OCI-LY7 (cell line): ENCODE measurements at regions not wholly inside any gene's neighbourhood (a gene's known extent, or its start where the extent isn't known, plus 50 kb on each side); places are given as distances from the start of the nearest gene placed in this dataset.

Experiments used
- BruUV-seq: library from RNA; stranded (reverse); fragments of 400-500 nt; replicated peaks from 2 replicates; lab custom pipeline; 2021; lab: Mats Ljungman, UMichigan
- CTCF ChIA-PET: fragments of 300-600 bp; sonication (Branson Sonifier 250); formaldehyde crosslinking; loops from one replicate; lab custom pipeline; 2022; ENCODE audit warnings: antibody characterized with exemption; ENCODE audit not compliant: unreplicated experiment; lab: Charles Lee
- POLR2A ChIA-PET: fragments of 300-600 bp; sonication (Branson Sonifier 250); formaldehyde crosslinking; loops from one replicate; lab custom pipeline; 2022; ENCODE audit warnings: antibody characterized with exemption; lab: Charles Lee
- DNase-seq: peaks from one replicate; pipeline ENCODE4 v3.0.0-alpha.2; 2015; ENCODE audit warnings: low spot score
- H2AFZ ChIP-seq: fragments of 200-600 bp; sonication (generic), shearing (Covaris generic); 2 replicates; pipeline ENCODE4 v1.6.1; 2014; ENCODE audit warnings: mild to moderate bottlenecking, antibody characterized with exemption, low read length, moderate library complexity
- H3K27ac ChIP-seq: fragments of 200-600 bp; sonication (generic); 2 replicates; pipeline ENCODE4 v1.5.1; 2014; ENCODE audit warnings: mixed run types, low read depth, mild to moderate bottlenecking, moderate library complexity, low read length, inconsistent platforms; ENCODE audit not compliant: poor library complexity, severe bottlenecking
- H3K36me3 ChIP-seq: fragments of 200-600 bp; sonication (generic); 2 replicates; pipeline ENCODE4 v1.6.1; 2014; ENCODE audit warnings: mild to moderate bottlenecking, antibody characterized with exemption, low read length, moderate library complexity, mixed read lengths; ENCODE audit not compliant: insufficient read depth
- H3K4me1 ChIP-seq: fragments of 200-600 bp; sonication (generic); 2 replicates; pipeline ENCODE4 v1.5.1; 2014; ENCODE audit warnings: mild to moderate bottlenecking, low read length; ENCODE audit not compliant: insufficient read depth, poor library complexity, severe bottlenecking
- H3K4me2 ChIP-seq: fragments of 200-600 bp; sonication (generic); 2 replicates; pipeline ENCODE4 v1.6.1; 2014; ENCODE audit warnings: mild to moderate bottlenecking, low read length
- H3K4me3 ChIP-seq: fragments of 200-600 bp; sonication (generic); 2 replicates; pipeline ENCODE4 v1.5.1; 2014; ENCODE audit warnings: mild to moderate bottlenecking, low read depth, low read length; ENCODE audit not compliant: poor library complexity, severe bottlenecking
- H3K79me2 ChIP-seq: fragments of 200-600 bp; sonication (generic); 2 replicates; pipeline ENCODE4 v1.6.1; 2016; ENCODE audit warnings: low read depth, mild to moderate bottlenecking, low read length, moderate library complexity, mixed read lengths; ENCODE audit not compliant: insufficient read depth
- H3K9me2 ChIP-seq: fragments of 200-600 bp; sonication (generic); 2 replicates; pipeline ENCODE4 v1.6.1; 2016; ENCODE audit warnings: mild to moderate bottlenecking, low read length, mixed read lengths; ENCODE audit not compliant: insufficient read depth
- H3K9me3 ChIP-seq: fragments of 200-600 bp; sonication (generic); 2 replicates; pipeline ENCODE4 v1.6.1; 2014; ENCODE audit warnings: mild to moderate bottlenecking, mixed run types, low read length, mixed read lengths
- H4K20me1 ChIP-seq: fragments of 200-600 bp; sonication (generic); 2 replicates; pipeline ENCODE4 v1.6.1; 2014; ENCODE audit warnings: mild to moderate bottlenecking, antibody characterized with exemption, low read length, moderate library complexity, mixed read lengths; ENCODE audit not compliant: insufficient read depth
- EZH2phosphoT487 ChIP-seq: fragments of 200-600 bp; sonication (generic); IDR thresholded peaks from 2 replicates; pipeline ENCODE4 v1.6.1; 2018; ENCODE audit warnings: low read depth, borderline replicate concordance, mild to moderate bottlenecking, mixed run types, antibody characterized with exemption, low read length, moderate library complexity, mixed read lengths
- intact Hi-C: fragments of 100-400 bp; cut with micrococcal nuclease; formaldehyde crosslinking; loops from one replicate; pipeline ENCODE4 v1.10.0; 2022; ENCODE audit not compliant: unreplicated experiment
- TF ChIP-seq, protein P1 (sequence below): fragments of 200-600 bp; sonication (generic); conservative IDR thresholded peaks from 2 replicates; pipeline ENCODE4 v1.5.1; 2014; ENCODE audit warnings: mild to moderate bottlenecking, antibody characterized with exemption, low read length, moderate library complexity, mixed read lengths

DNA sequence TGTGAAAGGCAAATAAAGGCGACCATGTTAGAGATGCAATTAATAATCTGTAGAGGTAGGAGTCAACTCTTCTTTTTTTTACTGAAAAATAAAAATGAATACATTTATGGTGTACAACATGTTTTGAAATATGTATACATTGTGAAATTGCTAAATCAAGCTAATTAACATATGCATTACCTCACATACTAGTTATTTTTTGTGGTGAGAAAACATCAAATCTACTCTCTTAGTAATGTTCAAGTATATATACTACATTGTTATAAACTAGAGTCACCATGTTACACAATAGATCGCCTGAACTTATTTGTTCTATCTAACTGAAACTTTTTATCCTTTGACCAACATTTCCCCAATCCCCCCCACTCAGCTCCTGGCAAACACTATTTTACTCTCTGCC is 143.2 kb downstream of the POU4F1 start:
- no peaks in the 10 kb centered on the region for H3K4me1 ChIP-seq
- no peak overlapping the region for H3K4me3 ChIP-seq
- BruUV-seq = no TSS peak
- DNase-seq = no peak
- POLR2A ChIA-PET = interaction anchor here (0.6 kb wide), 1 partner anchor 45 kb away, joined by 3 read pairs; no protein-coding TSS in a partner anchor
- H3K9me3 ChIP-seq = no peaks in the 10 kb centered on the region
- intact Hi-C loops = no loop called here
- no peak overlapping the region for H3K4me2 ChIP-seq
- H3K36me3 ChIP-seq = no peaks in the 10 kb centered on the region
- TF ChIP-seq EZH2phosphoT487 = no peak
- H2AFZ ChIP-seq = no peak overlapping the region
- H4K20me1 ChIP-seq = no peaks in the 10 kb centered on the region
- no peaks in the 10 kb centered on the region for H3K9me2 ChIP-seq
- no peaks in the 10 kb centered on the region for H3K79me2 ChIP-seq
- CTCF ChIA-PET = no interaction called here
- no peak overlapping the region for H3K27ac ChIP-seq

DNA sequence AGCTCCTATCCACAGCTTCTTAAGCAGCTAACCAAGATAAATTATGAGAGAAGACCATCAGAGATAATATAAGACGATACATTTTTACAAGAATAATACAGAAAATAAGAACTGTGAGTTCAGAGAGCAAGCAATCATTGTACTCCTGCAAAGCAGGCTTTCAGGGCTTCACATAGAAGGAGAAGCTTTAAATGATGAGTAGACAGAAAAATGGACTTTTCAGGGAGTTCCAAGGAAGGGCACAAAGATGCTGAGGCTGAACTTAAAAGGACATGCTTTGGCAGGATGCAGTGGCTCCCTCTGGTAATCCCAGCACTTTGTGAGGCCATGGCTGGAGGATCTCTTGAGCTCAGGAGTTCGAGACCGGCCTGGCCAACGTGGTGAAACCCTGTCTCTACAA is 159.5 kb downstream of the POU4F1 start:
- TF ChIP-seq EZH2phosphoT487 = no peak
- TF ChIP-seq, protein P1, sequence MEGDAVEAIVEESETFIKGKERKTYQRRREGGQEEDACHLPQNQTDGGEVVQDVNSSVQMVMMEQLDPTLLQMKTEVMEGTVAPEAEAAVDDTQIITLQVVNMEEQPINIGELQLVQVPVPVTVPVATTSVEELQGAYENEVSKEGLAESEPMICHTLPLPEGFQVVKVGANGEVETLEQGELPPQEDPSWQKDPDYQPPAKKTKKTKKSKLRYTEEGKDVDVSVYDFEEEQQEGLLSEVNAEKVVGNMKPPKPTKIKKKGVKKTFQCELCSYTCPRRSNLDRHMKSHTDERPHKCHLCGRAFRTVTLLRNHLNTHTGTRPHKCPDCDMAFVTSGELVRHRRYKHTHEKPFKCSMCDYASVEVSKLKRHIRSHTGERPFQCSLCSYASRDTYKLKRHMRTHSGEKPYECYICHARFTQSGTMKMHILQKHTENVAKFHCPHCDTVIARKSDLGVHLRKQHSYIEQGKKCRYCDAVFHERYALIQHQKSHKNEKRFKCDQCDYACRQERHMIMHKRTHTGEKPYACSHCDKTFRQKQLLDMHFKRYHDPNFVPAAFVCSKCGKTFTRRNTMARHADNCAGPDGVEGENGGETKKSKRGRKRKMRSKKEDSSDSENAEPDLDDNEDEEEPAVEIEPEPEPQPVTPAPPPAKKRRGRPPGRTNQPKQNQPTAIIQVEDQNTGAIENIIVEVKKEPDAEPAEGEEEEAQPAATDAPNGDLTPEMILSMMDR = no peak
- ChIA-PET POLR2A (interaction anchor here (0.7 kb wide), 1 partner anchor 600 kb away, joined by 4 read pairs; no protein-coding TSS in a partner anchor), CTCF (no interaction called here)

DNA sequence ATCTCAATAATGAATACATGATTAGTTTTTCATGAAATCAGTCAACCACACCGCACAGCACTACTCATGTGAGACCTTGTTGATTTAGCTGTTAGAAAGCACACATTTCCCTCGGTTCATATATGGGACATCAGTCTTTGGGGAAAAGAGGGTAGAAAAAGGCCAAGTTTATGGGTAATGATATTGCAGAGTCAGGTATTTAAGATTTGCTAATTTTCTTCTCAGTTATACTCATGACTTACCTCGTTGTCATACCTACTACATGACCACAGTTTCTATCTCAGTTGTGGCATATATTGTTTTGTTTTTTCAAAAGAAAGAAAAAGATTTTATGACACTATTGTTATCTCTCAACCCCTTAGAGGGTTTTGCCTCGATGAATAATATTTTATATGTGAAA is 165.6 kb downstream of the POU4F1 start:
- BruUV-seq = no TSS peak
- Histone ChIP-seq H2AFZ (no peak overlapping the region), H3K4me2 (no peak overlapping the region), H3K4me1 (no peaks in the 10 kb centered on the region), H3K27ac (no peak overlapping the region), H3K36me3 (no peaks in the 10 kb centered on the region), H3K4me3 (no peak overlapping the region), H3K9me2 (no peaks in the 10 kb centered on the region), H3K9me3 (no peaks in the 10 kb centered on the region), H4K20me1 (no peaks in the 10 kb centered on the region), H3K79me2 (no peaks in the 10 kb centered on the region)
- ChIA-PET CTCF (no interaction called here), POLR2A (no interaction called here)
- intact Hi-C loops = no loop called here
- DNase-seq = no peak
- TF ChIP-seq, protein P1 = no peak
- no peak for TF ChIP-seq EZH2phosphoT487

More for the DNA sequence above, 159.5 kb downstream of the POU4F1 start:
- H3K4me1 ChIP-seq = no peaks in the 10 kb centered on the region
- intact Hi-C loops = no loop called here
- no peak overlapping the region for H3K27ac ChIP-seq
- no peak overlapping the region for H3K4me3 ChIP-seq
- H3K4me2 ChIP-seq = no peak overlapping the region
- H3K9me2 ChIP-seq = no peaks in the 10 kb centered on the region
- H3K9me3 ChIP-seq = no peaks in the 10 kb centered on the region
- BruUV-seq = no TSS peak
- H3K36me3 ChIP-seq = no peaks in the 10 kb centered on the region
- H4K20me1 ChIP-seq = no peaks in the 10 kb centered on the region
- H3K79me2 ChIP-seq = no peaks in the 10 kb centered on the region
- H2AFZ ChIP-seq = no peak overlapping the region
- DNase-seq = no peak
